HL-60/S4 treated with retinoic acid at 250 ng/mL for 4 days and 3 days (cell line): ENCODE measurements at regions not wholly inside any gene's neighbourhood (a gene's known extent, or its start where the extent isn't known, plus 50 kb on each side); places are given as distances from the start of the nearest gene placed in this dataset.

Source experiments
- in situ Hi-C: fragments of 300-500 bp; cut with MboI; formaldehyde crosslinking; loops from 2 replicates; pipeline ENCODE4 v1.7.0; 2022; ENCODE audit warnings: low sequenced_read_pairs

DNA sequence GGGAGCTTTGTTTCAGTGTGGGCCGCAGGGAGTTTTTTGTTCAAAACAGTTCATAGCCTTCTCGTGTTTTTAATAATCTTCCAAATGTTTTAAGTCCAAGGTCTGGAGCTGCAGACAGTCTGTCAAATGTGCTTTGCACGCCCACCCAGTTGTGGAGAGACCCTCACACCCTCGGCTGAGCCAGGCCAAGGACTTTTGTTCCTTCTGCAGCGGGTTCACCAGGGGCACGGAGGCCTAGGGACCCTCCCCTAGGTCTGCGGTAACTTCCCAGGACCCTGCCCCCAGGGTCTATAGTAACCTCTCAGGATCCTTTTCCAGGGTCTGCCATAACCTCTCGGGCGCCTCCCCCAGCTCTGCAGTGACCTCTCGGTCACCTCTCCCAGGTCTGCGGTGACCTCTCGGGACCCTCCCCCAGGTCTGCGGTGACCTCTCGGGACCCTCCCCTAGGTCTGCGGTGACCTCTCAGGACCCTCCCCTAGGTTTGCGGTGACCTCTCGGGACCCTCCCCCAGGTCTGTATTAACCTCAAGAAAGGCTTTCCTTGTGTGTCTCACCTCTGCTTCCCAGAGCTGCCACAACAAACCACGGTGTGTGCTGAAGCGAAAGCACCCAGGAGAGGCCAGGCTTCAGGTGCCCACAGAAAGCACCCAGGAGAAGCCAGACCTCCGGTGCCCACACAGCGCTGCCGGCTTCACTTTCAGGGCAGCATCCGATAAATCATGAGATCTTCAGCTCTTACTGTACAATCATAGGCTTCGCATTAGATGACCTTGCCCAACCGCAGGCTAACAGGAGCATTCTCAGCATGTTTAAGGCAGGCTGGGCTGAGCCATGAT lies 301.9 kb upstream of the SALL3 start:
- in situ Hi-C loops, result no loop called here

DNA sequence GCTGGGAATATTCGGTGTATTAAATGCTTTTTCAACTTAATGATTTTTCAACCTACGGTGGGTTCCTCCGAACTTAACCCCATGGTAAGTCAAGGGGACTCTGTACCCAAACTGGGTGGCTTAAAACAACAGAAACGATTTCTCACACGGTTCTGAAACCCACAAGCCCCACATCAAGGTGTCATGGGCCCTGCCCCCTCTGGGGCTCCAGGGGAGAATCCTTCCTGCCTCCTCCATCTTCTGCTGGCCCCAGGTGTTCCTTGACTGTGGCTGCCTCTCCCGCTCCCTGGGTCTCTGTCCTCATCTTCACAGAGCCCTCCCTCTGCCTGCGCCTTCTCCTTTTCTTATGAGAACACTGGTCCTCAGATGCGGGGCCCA lies 301.3 kb upstream of the SALL3 start:
- in situ Hi-C loops, result no loop called here

DNA sequence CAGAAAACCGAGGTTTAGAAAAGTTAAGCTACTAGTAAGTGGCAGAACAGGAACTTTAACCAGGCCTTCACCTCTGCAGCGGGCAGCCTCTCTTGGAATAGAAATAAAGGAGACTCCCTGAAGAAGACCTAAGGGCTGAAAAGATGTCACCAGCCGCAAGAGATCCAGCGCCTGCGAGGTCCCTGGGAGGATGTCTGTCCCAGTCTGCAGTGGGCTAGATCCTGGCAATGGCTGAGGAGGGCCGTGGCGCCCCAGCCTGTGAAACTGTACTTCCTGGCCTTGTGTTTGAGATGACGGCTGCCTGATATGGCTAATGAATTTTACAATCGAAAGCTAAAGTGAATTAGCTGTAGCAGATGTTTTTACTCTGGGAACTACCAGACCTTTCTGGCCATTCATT lies 300.6 kb upstream of the SALL3 start:
- in situ Hi-C loops, result no loop called here

DNA sequence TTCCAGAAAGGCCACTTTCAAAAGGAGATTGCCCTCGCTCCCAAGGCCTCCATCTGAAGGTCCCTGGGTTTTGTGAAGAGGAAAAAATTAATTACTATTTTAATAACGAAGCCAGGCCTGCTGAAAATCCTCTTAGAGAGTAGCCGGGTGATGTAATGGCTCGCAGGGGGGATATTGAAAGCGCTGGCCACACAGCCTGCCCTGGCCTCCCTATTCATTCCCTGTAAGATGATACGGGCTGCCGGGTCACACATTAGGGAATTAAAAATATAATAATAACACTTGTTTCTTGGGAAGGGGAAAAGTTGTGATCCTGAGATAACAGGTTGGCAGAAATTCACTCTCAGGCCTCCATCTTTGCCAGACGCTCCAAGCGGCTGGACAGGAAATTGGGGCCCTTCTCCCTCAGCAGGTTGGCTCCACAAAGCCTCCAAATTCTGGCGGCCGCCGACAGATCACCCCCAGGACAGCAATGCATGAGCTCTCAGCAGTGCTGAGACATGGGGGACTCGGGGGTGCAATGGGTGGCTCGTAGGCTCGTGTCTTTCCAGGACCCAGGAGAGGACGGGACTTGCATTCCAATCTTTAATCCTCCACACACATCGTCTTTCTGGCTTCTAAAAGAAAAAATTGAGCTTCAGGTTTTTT lies 299.9 kb upstream of the SALL3 start:
- in situ Hi-C loops, result no loop called here

DNA sequence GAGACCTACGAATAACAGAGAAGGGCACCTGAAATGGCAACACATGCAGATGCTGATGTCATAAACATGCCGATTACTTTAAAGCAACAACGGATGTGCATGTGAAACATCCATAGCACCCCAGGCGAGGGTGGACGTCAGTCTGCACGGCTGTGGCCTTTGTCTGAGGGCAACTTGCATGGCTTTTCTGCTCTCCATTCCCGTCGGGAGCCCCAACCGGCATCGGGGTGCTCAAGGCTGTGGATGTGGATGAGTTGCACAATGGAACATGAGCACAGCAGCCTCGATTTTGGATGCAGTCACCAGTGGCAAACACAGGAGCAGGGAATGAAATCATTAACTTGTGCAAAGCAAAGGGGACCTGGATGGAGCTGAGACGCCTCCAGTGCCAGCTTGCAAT lies 298.2 kb upstream of the SALL3 start:
- in situ Hi-C loops, result no loop called here

DNA sequence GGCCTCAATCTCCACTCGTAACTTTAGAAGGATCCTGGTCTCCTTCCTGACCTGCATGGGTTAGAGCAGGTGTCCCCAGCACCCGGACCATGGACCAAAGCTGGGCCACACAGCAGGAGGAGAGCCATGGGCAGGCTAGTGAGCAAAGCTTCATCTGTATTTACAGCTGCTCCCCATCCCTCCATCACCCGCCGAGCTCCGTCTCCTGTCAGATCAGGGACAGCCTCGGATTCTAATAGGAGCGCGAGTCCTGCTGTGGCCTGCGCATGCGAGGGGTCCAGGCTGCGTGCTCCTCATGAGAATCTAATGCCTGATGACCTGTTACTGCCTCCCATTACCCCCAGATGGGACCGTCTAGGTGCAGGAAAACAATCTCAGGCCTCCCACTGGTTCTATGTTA lies 297.7 kb upstream of the SALL3 start:
- in situ Hi-C loops, result no loop called here

DNA sequence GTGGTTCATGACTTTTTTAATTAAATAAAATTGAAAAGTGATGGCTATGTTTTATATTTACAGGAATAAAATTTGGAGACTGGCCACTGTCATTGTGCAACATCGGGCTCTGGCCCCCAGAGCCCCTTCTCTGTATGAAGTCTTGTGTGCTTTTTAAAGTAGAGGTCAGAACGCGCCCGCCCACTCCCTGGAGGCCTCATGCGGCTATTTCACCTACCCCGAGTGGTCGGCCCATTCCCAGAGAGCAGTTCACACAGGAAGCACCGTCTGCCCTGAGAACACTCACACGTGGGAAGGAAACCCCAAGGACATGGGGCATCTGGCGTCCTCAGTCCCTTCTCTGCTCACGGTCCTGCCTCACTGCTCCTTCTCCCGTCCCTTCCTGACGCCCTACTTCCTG lies 296.9 kb upstream of the SALL3 start:
- in situ Hi-C loops, result no loop called here

DNA sequence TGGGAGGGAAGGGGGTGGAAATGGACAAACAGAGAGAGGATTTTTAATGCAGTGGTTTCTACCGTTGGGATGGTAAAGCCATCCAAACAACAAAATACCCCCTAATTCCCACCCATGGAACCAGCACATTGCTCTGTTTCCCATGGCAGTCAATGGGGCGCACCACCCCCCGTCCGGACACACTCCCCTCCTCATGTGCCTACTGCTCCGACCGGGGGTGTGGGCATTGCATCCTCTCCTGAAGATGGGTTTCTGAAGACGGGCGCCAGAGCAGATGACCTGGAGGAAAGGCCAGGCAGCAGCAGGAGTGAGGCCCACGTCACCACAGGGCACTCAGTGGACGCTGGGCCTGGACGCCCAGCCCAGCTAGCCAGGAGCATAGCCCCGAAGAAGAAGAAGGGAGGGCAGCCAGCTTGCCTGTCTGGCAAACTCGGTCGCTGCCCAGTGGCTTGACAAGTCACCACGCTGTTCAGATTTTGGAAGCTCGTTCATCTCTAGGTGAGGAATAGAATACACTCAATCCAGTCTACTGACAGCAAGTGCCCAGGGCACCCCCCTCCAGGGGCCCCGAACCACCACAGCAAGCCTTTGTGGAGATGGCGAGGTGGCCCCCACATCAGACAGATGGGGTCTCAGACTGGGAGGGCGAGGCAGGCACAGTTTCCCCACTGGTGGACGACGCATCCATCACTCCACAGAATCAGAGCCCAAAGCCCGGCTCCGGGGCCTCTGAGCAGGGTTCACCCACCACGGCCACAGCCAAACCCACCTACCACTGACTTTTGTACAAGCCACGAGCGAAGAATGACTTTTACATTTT lies 296.2 kb upstream of the SALL3 start:
- in situ Hi-C loops, result no loop called here

DNA sequence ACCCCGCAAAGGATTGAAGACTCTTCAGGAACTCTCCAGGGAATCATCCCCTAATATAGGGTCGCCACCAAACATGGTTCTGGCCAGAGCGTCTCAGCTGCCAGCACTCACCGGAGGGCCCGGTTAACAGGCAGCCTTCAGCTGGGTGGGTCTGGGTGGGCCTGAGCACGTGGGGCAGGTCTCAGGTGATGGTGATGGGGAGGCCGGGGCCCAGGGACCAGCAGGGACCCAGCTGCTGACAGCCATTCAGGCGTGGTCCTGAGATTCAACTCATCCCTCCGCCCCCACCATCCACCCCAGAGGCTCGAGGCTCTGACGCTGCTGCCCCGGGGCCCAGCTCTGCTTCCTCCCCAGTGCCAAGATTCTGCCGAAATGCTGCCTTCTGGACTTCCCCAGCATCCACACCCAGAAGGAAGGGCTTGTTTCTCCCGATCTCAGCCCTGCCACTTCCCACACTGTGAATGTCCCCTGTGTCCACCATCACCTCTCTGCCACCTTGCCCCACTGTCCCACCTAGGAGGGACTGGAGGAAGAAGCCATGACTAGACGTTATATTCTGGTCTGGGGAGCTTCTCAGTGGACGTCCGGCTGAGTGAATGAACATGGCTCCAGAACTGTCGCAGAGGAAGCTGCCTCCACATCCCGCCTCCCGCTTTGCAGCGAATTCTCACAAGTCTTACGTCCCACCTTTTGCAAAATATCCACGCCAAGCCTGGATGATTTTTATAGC lies 294.2 kb upstream of the SALL3 start:
- in situ Hi-C loops, result no loop called here

DNA sequence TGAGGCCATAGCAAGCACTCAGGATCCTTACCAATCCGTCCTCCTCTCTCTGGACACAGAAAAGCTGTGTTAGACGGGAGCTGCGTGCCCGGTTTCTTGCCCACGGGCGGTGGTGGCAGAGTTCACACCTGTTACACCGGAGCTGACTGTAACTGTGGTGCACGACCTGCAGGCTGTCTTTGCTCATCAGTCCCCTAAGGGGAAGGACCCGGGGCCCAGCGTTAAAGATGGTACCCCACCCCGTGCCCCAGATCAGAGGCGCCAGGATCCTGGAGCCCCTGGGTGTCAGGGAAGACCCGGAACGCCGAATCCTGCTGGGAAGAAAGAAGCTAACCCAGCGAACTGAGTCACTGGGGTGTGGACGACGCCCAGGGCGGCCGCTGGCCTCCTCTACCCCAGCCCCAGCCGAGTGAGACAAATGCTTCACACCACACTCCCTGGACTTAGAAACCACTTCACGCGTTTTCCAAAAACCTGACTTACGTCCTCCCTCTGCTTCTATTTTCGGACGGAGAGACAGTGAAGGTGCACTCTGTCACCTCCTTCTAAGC lies 293.6 kb upstream of the SALL3 start:
- in situ Hi-C loops, result no loop called here

DNA sequence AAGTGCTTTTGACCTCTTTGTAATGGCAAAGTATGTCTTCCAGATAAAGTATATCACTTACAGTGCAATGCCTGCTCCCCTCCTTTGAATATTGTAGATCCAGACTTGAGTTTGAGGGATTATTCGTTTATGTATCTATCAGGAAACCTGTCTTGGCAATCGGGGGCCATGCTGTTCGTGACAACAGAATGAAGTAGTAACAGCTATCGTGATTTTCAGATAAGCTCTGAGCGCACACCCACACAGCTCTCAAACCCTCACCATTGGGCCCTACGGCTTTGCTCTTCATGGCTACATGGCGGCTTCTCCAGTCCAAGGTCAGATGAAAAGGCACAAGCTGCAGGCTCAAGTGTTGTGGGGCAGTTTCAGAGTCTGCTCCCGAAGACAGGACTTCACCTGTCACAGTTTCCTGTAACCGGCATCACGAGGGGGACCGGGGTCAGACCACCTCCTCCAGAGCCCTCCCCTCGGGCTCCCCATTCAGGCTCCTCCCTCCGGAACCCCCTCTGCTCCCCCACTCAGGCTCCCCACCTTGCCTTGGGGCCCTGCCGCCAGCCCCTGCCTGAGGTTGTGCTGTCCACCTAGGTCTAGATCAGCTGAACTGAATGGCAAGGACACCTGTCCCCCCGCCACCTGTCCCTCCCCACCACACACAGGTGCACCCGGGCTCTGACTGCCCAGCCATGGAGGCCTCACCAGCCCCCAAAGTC lies 292.5 kb upstream of the SALL3 start:
- in situ Hi-C loops, result no loop called here

DNA sequence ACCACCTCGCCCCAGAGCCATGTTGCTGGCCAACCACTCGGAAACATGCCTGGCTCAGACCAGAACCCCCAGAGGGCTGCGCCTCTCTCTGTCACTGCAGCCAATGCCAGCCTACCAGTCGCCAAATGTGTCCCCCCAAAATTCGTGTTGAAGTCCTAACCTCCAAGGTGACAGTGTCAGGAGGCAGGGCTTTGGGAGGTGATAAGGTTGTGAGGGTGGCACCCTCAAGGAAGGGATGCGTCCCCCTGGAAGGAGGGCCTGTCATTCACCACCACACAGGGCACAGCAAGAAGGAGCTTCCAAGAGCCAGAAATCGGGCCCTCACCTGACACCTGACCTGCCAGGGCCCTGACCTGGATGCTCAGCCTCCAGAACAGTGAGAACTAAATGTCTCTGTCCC lies 291.9 kb upstream of the SALL3 start:
- in situ Hi-C loops, result no loop called here

DNA sequence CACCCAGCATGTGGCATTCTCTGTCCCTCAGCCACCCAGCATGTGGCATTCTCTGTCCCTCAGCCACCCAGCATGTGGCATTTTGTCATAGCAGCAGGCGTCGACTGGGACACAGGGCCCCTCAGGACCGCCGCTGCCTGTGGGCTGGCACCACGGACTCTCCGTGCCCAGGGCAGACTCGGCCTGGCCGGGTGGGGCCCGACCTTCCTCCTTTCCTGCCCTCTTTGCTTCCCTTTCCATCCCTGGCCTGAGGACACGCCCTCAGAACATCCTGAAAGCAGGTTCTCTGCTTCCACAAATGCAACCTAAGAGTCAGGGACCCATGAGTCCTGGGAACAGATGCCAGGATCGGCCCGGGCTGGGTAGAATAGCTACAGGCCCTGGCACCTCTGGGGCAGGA lies 291.4 kb upstream of the SALL3 start:
- in situ Hi-C loops, result no loop called here

DNA sequence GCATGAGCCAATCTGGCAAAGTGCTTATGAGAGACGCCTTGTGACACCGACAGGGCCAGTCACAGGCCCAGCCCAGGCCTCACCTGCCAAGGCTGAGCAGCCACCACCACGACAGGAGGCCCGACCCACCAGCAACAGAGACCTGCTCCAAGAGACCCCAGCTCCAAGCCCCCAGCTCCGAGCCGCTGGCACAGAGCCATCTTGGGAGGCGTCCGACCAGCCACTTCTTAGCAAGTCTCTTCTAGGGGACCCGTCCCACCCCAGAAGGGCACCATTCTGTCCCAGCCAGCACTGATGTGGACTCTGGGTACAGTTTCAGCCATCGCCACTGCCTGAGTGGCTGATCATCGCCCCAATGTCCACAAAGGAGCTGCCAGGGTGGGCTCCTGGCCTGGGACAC lies 290.7 kb upstream of the SALL3 start:
- in situ Hi-C loops, result no loop called here

DNA sequence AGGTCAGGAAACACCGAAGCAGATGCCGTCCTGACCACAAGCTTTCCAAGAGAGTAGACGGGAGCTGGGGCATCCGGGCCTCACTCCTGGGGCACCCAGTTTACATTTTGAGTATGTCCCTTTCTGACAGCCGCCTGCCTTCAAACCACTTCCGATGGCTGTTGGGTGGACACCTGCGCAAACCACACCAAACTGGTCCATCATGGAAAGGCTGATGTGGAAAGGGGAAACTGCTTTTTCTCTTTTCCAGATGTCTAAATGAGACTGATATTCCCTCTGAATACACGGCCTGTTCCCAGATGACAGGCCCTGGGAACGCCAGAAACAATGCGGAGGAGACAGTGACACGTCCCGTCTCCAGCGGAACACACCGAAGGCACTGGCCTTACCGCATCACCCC lies 290.0 kb upstream of the SALL3 start:
- in situ Hi-C loops, result no loop called here

DNA sequence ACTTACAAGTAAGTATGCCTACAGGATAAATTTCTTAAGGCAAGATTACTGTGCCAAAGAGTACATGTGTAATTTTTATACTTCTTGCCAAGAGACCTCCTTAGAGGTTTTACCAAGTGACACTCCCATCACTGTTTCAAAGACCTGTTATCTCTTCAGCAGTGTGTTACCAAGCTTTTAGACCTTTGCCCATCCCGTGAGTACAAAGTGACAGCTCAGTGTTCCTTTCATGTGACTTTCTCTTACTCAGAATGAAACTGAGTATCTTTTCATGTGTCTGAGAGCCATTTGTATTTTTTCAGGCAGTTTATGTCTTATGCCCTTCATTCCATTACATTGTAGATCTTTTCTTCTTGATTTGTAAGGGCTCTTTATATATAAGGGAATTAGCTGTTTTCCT lies 287.5 kb upstream of the SALL3 start:
- in situ Hi-C loops, result no loop called here

DNA sequence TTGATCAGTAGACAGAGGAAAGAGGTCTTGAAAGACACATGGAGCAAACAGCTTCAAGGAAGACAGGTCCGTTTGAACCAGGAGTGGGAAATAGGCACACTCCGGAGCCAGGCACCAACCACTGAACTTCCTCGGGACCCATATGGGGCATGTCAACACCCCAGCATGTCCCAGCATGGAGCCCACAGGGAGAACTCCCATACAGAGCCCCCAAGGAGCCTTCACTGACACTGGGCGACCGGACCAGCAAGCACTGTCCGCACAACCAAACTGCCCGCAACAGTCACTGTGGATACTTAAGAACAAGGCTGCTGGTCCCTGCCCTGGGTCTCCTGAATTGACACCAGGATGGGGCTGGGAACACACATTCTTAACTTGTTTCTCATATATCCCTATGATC lies 286.2 kb upstream of the SALL3 start:
- in situ Hi-C loops, result no loop called here

DNA sequence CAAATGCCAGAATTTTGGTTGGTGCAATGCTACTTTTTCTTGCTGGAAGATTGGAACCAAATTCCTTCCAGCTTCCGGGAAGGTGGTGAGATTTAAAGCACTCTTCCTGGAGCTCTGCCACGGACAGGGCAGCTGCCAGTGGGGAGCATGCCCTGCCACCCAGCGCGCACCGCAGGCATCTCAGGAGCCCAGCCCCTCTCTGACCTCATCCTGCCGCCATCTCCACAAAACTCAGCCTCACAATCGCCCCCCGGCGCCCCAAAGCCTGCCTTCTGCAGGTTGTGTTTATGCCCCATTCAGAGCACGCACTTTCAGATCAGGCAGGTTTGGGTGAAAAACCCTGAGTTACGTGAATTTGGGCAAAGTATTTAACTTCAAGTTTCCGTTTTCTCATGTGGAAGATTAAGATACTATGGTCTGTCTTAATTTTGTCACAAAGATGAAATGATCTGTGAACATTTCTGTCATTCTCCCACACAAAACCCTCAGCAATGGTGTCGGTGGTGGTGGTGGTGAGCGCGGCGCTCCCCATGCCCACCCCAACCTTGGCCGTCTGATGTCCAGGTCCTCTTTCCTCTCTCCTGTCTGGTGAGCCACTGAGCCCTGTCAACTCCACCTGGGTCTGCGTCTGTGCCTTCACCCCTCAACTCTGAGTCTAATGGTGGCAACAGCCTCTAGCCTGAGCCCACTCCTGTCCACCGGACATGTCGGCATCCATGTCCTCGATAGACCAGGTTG lies 282.8 kb upstream of the SALL3 start:
- in situ Hi-C loops, result no loop called here

DNA sequence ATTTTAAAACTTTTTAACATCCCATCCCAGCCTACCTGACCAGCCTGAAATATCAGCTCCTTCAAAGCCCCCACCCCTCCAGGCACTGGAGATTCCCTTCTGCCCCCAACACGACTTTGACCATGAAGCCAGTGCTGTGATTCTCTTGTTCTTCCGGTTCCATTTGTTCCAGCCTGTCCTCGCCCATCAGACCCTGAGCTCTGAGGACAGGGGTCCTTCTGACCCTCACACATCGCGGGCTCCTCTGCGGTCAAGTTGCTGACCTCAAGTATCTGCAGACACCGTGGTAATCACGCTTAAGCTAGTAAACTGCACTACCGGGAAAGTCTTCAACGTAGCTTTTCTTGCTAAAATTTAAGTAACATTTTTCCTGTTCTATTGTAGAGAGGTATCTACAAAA lies 282.2 kb upstream of the SALL3 start:
- in situ Hi-C loops, result no loop called here

DNA sequence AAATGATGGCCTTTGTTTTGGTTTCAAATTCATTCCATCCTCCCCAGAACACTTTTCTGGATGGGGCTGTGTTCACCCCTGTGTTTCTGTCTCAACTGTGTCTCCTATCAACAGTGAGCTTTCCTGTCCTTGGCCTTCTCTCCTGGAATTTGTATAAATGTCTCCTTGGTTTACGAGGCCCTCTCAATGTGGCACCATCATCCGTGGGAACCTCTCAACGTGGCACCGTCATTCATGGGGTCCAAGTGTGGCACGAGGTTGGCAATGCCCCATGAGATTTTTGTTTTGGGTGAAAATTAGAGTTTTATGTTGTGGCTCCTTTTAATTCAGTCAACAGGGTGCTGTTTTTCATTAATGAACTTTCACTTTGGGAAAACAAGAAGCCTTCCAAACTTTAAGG lies 280.7 kb upstream of the SALL3 start:
- in situ Hi-C loops, result no loop called here
